ENCODE measurements at regions not wholly inside any gene's neighbourhood (a gene's known extent, or its start where the extent isn't known, plus 50 kb on each side); places are given as distances from the start of the nearest gene placed in this dataset.

- TF ChIP-seq ZNF274 (IDR thresholded peaks at IDR 0.05; ENCODE audit: low read depth, low read length) (no peak), YY1 (IDR thresholded peaks at IDR 0.05; ENCODE audit: insufficient read depth, insufficient read length) (no peak)
These were observed 473.9 kb downstream of the TRHDE start for GRCh38 chr12:72746048-72746447.
